NK-92 (cell line): ENCODE measurements at regions not wholly inside any gene's neighbourhood (a gene's known extent, or its start where the extent isn't known, plus 50 kb on each side); places are given as distances from the start of the nearest gene placed in this dataset.
"Not testable (repeated sequence)": the region's sequence is repeated elsewhere in the genome, so short reads cannot be mapped to it uniquely, and the experiment has no call there.

ENCODE experiments used
- DNase-seq: peaks from one replicate; lab custom pipeline; 2025; ENCODE audit not compliant: unreplicated experiment; lab: John Stamatoyannopoulos, UW

GRCh38 chr2:125582516-125582915, 1073.4 kb upstream of the GYPC start:
- no peak for DNase-seq

- DNase-seq = no peak
Observed at GRCh38 chr2:125584732-125585131, 1071.2 kb upstream of the GYPC start.

- no peak for DNase-seq
Observed at GRCh38 chr2:125588780-125589179, 1067.2 kb upstream of the GYPC start.

GRCh38 chr2:125591954-125592353, 1064.0 kb upstream of the GYPC start:
- no peak for DNase-seq

GRCh38 chr2:125593036-125593435, 1062.9 kb upstream of the GYPC start:
- DNase-seq = no peak

GRCh38 chr2:125596612-125597011, 1059.3 kb upstream of the GYPC start:
- DNase-seq = no peak

GRCh38 chr2:125615438-125615837, 1040.5 kb upstream of the GYPC start:
- no peak for DNase-seq

- no peak for DNase-seq
Observed at GRCh38 chr2:125630377-125630776, 1025.6 kb upstream of the GYPC start.

GRCh38 chr2:125634662-125635061, 1021.3 kb upstream of the GYPC start:
- no peak for DNase-seq

- DNase-seq = no peak
Observed at GRCh38 chr2:125638345-125638744, 1017.6 kb upstream of the GYPC start.

- no peak for DNase-seq
Observed at GRCh38 chr2:125642032-125642431, 1013.9 kb upstream of the GYPC start.

- DNase-seq = no peak
Observed at GRCh38 chr2:125643128-125643527, 1012.8 kb upstream of the GYPC start.

- no peak for DNase-seq
Observed at GRCh38 chr2:125643585-125643984, 1012.4 kb upstream of the GYPC start.

- DNase-seq = no peak
Observed at GRCh38 chr2:125644257-125644656, 1011.7 kb upstream of the GYPC start.

- DNase-seq = no peak
Observed at GRCh38 chr2:125652280-125652679, 1003.7 kb upstream of the GYPC start.

- no peak for DNase-seq
Observed at GRCh38 chr2:125654226-125654625, 1001.7 kb upstream of the GYPC start.

- DNase-seq = no peak
Observed at GRCh38 chr2:125656190-125656589, 999.8 kb upstream of the GYPC start.

GRCh38 chr2:125658583-125658982, 997.4 kb upstream of the GYPC start:
- DNase-seq = no peak

- not testable (repeated sequence) for DNase-seq
Observed at GRCh38 chr2:125660369-125660768, 995.6 kb upstream of the GYPC start.

GRCh38 chr2:125667630-125668029, 988.3 kb upstream of the GYPC start:
- DNase-seq = no peak

GRCh38 chr2:125679903-125680302, 976.1 kb upstream of the GYPC start:
- DNase-seq = no peak

GRCh38 chr2:125680809-125681208, 975.1 kb upstream of the GYPC start:
- no peak for DNase-seq

GRCh38 chr2:125681576-125681975, 974.4 kb upstream of the GYPC start:
- DNase-seq = no peak
